ENCODE measurements at regions not wholly inside any gene's neighbourhood (a gene's known extent, or its start where the extent isn't known, plus 50 kb on each side); places are given as distances from the start of the nearest gene placed in this dataset.

GRCh38 chr18:77522051-77522675 lies 272.5 kb downstream of the GALR1 start:
- no peak for DNase-seq

- no peak for DNase-seq
Measured at GRCh38 chr18:77524909-77525308, 275.3 kb downstream of the GALR1 start.

GRCh38 chr18:77526962-77527361 lies 277.3 kb downstream of the GALR1 start:
- DNase-seq: no peak

- peak; percentile 61 for DNase-seq
Measured at GRCh38 chr18:77528872-77529271, 279.2 kb downstream of the GALR1 start.

GRCh38 chr18:77529492-77530176 lies 280.0 kb downstream of the GALR1 start:
- DNase-seq: peak; percentile 1

GRCh38 chr18:77530732-77531131 lies 281.1 kb downstream of the GALR1 start:
- DNase-seq: no peak

- DNase-seq: no peak
Measured at GRCh38 chr18:77539860-77540259, 290.2 kb downstream of the GALR1 start.

GRCh38 chr18:77544792-77545191 lies 295.1 kb downstream of the GALR1 start:
- no peak for DNase-seq

GRCh38 chr18:77547757-77548156 lies 298.1 kb downstream of the GALR1 start:
- no peak for DNase-seq

- no peak for DNase-seq
Measured at GRCh38 chr18:77548790-77549420, 299.3 kb downstream of the GALR1 start.

GRCh38 chr18:77550625-77551024 lies 301.0 kb downstream of the GALR1 start:
- no peak for DNase-seq

GRCh38 chr18:77551055-77551454 lies 301.4 kb downstream of the GALR1 start:
- DNase-seq: no peak

- DNase-seq: no peak
Measured at GRCh38 chr18:77552945-77553344, 303.3 kb downstream of the GALR1 start.

GRCh38 chr18:77554061-77554460 lies 304.4 kb downstream of the GALR1 start:
- DNase-seq: no peak

- no peak for DNase-seq
Measured at GRCh38 chr18:77557046-77557587, 307.5 kb downstream of the GALR1 start.

- no peak for DNase-seq
Measured at GRCh38 chr18:77559274-77559910, 309.7 kb downstream of the GALR1 start.

GRCh38 chr18:77560341-77560992 lies 310.8 kb downstream of the GALR1 start:
- no peak for DNase-seq

GRCh38 chr18:77566604-77567003 lies 317.0 kb downstream of the GALR1 start:
- no peak for DNase-seq

- DNase-seq: no peak
Measured at GRCh38 chr18:77567205-77567604, 317.6 kb downstream of the GALR1 start.

GRCh38 chr18:77571743-77572142 lies 322.1 kb downstream of the GALR1 start:
- no peak for DNase-seq

- DNase-seq: no peak
Measured at GRCh38 chr18:77572537-77572936, 322.9 kb downstream of the GALR1 start.

GRCh38 chr18:77573571-77573970 lies 323.9 kb downstream of the GALR1 start:
- DNase-seq: no peak

GRCh38 chr18:77590943-77591515 lies 341.4 kb downstream of the GALR1 start:
- DNase-seq: no peak
